H1 (cell line): ENCODE measurements at regions not wholly inside any gene's neighbourhood (a gene's known extent, or its start where the extent isn't known, plus 50 kb on each side); places are given as distances from the start of the nearest gene placed in this dataset.

Experiments used
- CTCF ChIA-PET: fragments of 300-600 bp; sonication (Branson Sonifier 250); formaldehyde crosslinking; loops from one replicate; lab custom pipeline; 2021; ENCODE audit not compliant: partially characterized antibody; lab: Charles Lee
- POLR2A ChIA-PET: fragments of 300-600 bp; sonication (Branson Sonifier 250); formaldehyde crosslinking; loops from one replicate; lab custom pipeline; 2021; ENCODE audit warnings: inconsistent platforms; ENCODE audit not compliant: partially characterized antibody; lab: Charles Lee
- DNase-seq, 2 experiments: peaks; one replicate each; pipeline versions ENCODE4 v3.0.0 to v3.0.0-alpha.2; 2010 to 2022; ENCODE audit warnings: low spot score in 2 of 2, low read depth in 1 of 2, mixed read lengths in 1 of 2
- FAIRE-seq: peaks from 2 replicates; lab custom pipeline; 2011; peaks lifted over from hg19 to GRCh38; lab: Jason Lieb, UNC
- H2AFZ ChIP-seq: 2 replicates; pipeline ENCODE4 v1.8.1; 2012; ENCODE audit warnings: low read length, inconsistent platforms
- H2AK5ac ChIP-seq: 2 replicates; pipeline ENCODE4 v1.6.1; 2013; ENCODE audit warnings: low read depth, low read length
- H2BK120ac ChIP-seq: replicated peaks from 2 replicates; pipeline ENCODE3; 2013; ENCODE audit warnings: low read depth, low read length, inconsistent platforms
- H2BK12ac ChIP-seq: 2 replicates; pipeline ENCODE4 v1.6.1; 2013; ENCODE audit warnings: low read depth, low read length
- H2BK15ac ChIP-seq: 2 replicates; pipeline ENCODE4 v1.6.1; 2013; ENCODE audit warnings: low read length
- H2BK20ac ChIP-seq: 2 replicates; pipeline ENCODE4 v1.6.1; 2013; ENCODE audit warnings: low read length
- H2BK5ac ChIP-seq: 2 replicates; pipeline ENCODE4 v1.6.1; 2013; ENCODE audit warnings: low read depth, low read length
- H3K14ac ChIP-seq: 2 replicates; pipeline ENCODE4 v1.6.1; 2013; ENCODE audit warnings: inconsistent platforms; ENCODE audit not compliant: insufficient read length
- H3K18ac ChIP-seq: 2 replicates; pipeline ENCODE4 v1.6.1; 2013; ENCODE audit warnings: low read length; ENCODE audit errors: extremely low read depth
- H3K23ac ChIP-seq: 2 replicates; pipeline ENCODE4 v1.6.1; 2013; ENCODE audit warnings: inconsistent platforms; ENCODE audit not compliant: insufficient read length
- H3K23me2 ChIP-seq: 2 replicates; pipeline ENCODE4 v1.6.1; 2013; ENCODE audit warnings: low read depth, low read length
- H3K27ac ChIP-seq: 2 replicates; pipeline ENCODE4 v1.6.1; 2011; ENCODE audit warnings: low read depth, low read length, inconsistent platforms
- H3K27me3 ChIP-seq, 4 experiments: replicated peaks in 1 of 4; 1 replicate in 1 of 4; 2 replicates in 3 of 4; pipeline versions ENCODE4 v1.6.1 to v1.8.1; 2011 to 2013; ENCODE audit warnings: low read length in 3 of 4, mild to moderate bottlenecking in 3 of 4, inconsistent platforms in 2 of 4, mixed read lengths in 2 of 4, moderate library complexity in 1 of 4; ENCODE audit not compliant: control insufficient read depth in 3 of 4, insufficient read depth in 3 of 4; ENCODE audit errors: extremely low read depth in 1 of 4
- H3K36me3 ChIP-seq, 4 experiments: 2 replicates each; pipeline versions ENCODE4 v1.6.1 to v1.8.1; 2011 to 2013; ENCODE audit warnings: mild to moderate bottlenecking in 4 of 4, low read length in 3 of 4, moderate library complexity in 2 of 4, control low read depth in 1 of 4, inconsistent platforms in 1 of 4; ENCODE audit not compliant: insufficient read depth in 4 of 4, control insufficient read depth in 2 of 4
- H3K4ac ChIP-seq: replicated peaks from 2 replicates; pipeline ENCODE3; 2013; ENCODE audit warnings: low read length, low read depth, mixed read lengths, inconsistent platforms; ENCODE audit not compliant: insufficient read length
- H3K4me1 ChIP-seq, 4 experiments: replicated peaks in 1 of 4; 1 replicate in 1 of 4; 2 replicates in 3 of 4; pipeline versions ENCODE4 v1.6.1 to v1.8.1; 2011 to 2013; ENCODE audit warnings: low read length in 3 of 4, inconsistent platforms in 2 of 4, mixed read lengths in 1 of 4; ENCODE audit not compliant: insufficient read depth in 4 of 4, control insufficient read depth in 3 of 4
- H3K4me2 ChIP-seq, 2 experiments: 2 replicates each; pipeline versions ENCODE4 v1.6.1 to v1.8.1; 2011 to 2013; ENCODE audit warnings: low read depth in 2 of 2, low read length in 2 of 2, control low read depth in 1 of 2, inconsistent platforms in 1 of 2, mild to moderate bottlenecking in 1 of 2; ENCODE audit not compliant: insufficient read depth in 1 of 2
- H3K4me3 ChIP-seq, 4 experiments: fragments of 200-600, 300-600 bp in 1 of 4; sonication (generic), shearing (Covaris generic), sonication (Bioruptor Twin) in 1 of 4; 2 replicates each; pipeline versions ENCODE4 v1.5.1 to v1.8.1; 2011 to 2016; ENCODE audit warnings: low read length in 4 of 4, low read depth in 3 of 4, control low read depth in 2 of 4, inconsistent platforms in 2 of 4, mild to moderate bottlenecking in 2 of 4, mixed read lengths in 1 of 4, moderate library complexity in 1 of 4; ENCODE audit not compliant: insufficient read depth in 2 of 4; ENCODE audit errors: extremely low read depth in 1 of 4
- H3K56ac ChIP-seq: replicated peaks from 2 replicates; pipeline ENCODE3; 2013; ENCODE audit warnings: low read depth, mild to moderate bottlenecking, mixed read lengths, low read length, inconsistent platforms; ENCODE audit not compliant: insufficient read length
- H3K79me1 ChIP-seq: 2 replicates; pipeline ENCODE4 v1.6.1; 2013; ENCODE audit warnings: low read depth, low read length, control low read depth
- H3K79me2 ChIP-seq, 2 experiments: 2 replicates each; pipeline versions ENCODE4 v1.6.1 to v1.8.1; 2012 to 2013; ENCODE audit warnings: low read length in 2 of 2, mild to moderate bottlenecking in 2 of 2, inconsistent platforms in 1 of 2; ENCODE audit not compliant: insufficient read depth in 2 of 2, control insufficient read depth in 1 of 2
- H3K9ac ChIP-seq, 4 experiments: replicated peaks in 1 of 4; 1 replicate in 1 of 4; 2 replicates in 3 of 4; pipeline versions ENCODE4 v1.6.1 to v1.8.1; 2011 to 2013; ENCODE audit warnings: low read depth in 3 of 4, low read length in 3 of 4, control low read depth in 2 of 4, mild to moderate bottlenecking in 2 of 4, moderate library complexity in 2 of 4, inconsistent platforms in 1 of 4; ENCODE audit errors: extremely low read depth in 1 of 4
- H3K9me3 ChIP-seq, 2 experiments: 2 replicates each; pipeline versions ENCODE4 v1.6.1 to v1.8.1; 2012 to 2013; ENCODE audit warnings: mild to moderate bottlenecking in 2 of 2, moderate library complexity in 2 of 2, control low read depth in 1 of 2, inconsistent platforms in 1 of 2, low read depth in 1 of 2, low read length in 1 of 2, mixed read lengths in 1 of 2; ENCODE audit not compliant: insufficient read depth in 2 of 2
- H4K20me1 ChIP-seq, 2 experiments: replicated peaks in 1 of 2; 2 replicates each; pipeline versions ENCODE3 to v1.8.1; 2011 to 2013; ENCODE audit warnings: inconsistent platforms in 2 of 2, low read length in 2 of 2, mild to moderate bottlenecking in 1 of 2; ENCODE audit not compliant: insufficient read depth in 2 of 2, control insufficient read depth in 1 of 2
- H4K5ac ChIP-seq: 2 replicates; pipeline ENCODE4 v1.6.1; 2013; ENCODE audit warnings: low read length, low read depth, mixed read lengths, inconsistent platforms; ENCODE audit not compliant: insufficient read length
- H4K8ac ChIP-seq: 2 replicates; pipeline ENCODE4 v1.8.0; 2013; ENCODE audit warnings: mild to moderate bottlenecking, moderate library complexity, low read length, inconsistent platforms; ENCODE audit not compliant: insufficient read depth; ENCODE audit errors: extremely low read depth
- H4K91ac ChIP-seq: replicated peaks from 2 replicates; pipeline ENCODE3; 2013; ENCODE audit warnings: low read length, mixed read lengths, inconsistent platforms; ENCODE audit not compliant: insufficient read length
- GABPA ChIP-seq: IDR thresholded peaks from 2 replicates; pipeline ENCODE4 v1.6.1; 2011; ENCODE audit warnings: mild to moderate bottlenecking, low read length, moderate library complexity, borderline replicate concordance; ENCODE audit not compliant: insufficient read depth
- JUN ChIP-seq: IDR thresholded peaks from 2 replicates; pipeline ENCODE4 v1.6.1; 2011; ENCODE audit warnings: low read depth, mild to moderate bottlenecking, improper control_type of control experiment, low read length
- POLR2AphosphoS5 ChIP-seq: IDR thresholded peaks from 2 replicates; pipeline ENCODE4 v1.6.1; 2011; ENCODE audit warnings: low read depth, low read length
- YY1 ChIP-seq: IDR thresholded peaks from 2 replicates; pipeline ENCODE4 v1.6.1; 2011; ENCODE audit warnings: low read depth, mild to moderate bottlenecking, low read length
- WGBS, 2 experiments: shearing (Covaris generic) in 1 of 2; methylation state at CpG; one replicate each; pipeline versions ENCODE4 v1.1.6 to v1.1.7; 2013 to 2015; ENCODE audit warnings: low lambda C conversion rate in 2 of 2, mixed read lengths in 2 of 2, inconsistent platforms in 1 of 2, low coverage in 1 of 2, missing lambda C conversion rate in 1 of 2; ENCODE audit not compliant: insufficient replicate concordance in 2 of 2, insufficient coverage in 1 of 2, insufficient read length in 1 of 2; ENCODE audit errors: extremely low coverage in 1 of 2, missing lambda C conversion rate in 1 of 2; 5-methylcytosine and 5-hydroxymethylcytosine counted together

GRCh38 chr2:150674283-150674682 is 186.8 kb upstream of the RND3 start:
- H4K8ac ChIP-seq = no peak overlapping the region
- H3K23ac ChIP-seq = no peak overlapping the region
- no peaks in the 10 kb centered on the region for H3K23me2 ChIP-seq
- H3K4me1 ChIP-seq = peaks cover 2 to 9% (median 4%) of the 10 kb centered on the region in 4 experiments; a peak in 4 of 7 replicates
- H3K79me2 ChIP-seq = no peaks in the 10 kb centered on the region
- H2AK5ac ChIP-seq = no peak overlapping the region
- no peak overlapping the region for H2BK20ac ChIP-seq
- no peak overlapping the region for H3K4me3 ChIP-seq
- no peak for FAIRE-seq
- H4K91ac ChIP-seq = no peak overlapping the region
- no peak overlapping the region for H2BK15ac ChIP-seq
- H3K36me3 ChIP-seq = no peaks in the 10 kb centered on the region
- no peak overlapping the region for H3K56ac ChIP-seq
- no peak overlapping the region for H3K18ac ChIP-seq
- H2BK120ac ChIP-seq = no peak overlapping the region
- H4K5ac ChIP-seq = no peak overlapping the region
- CTCF ChIA-PET = interaction anchor here (0.6 kb wide), 1 partner anchor 420 kb away, joined by 3 read pairs; no protein-coding TSS in a partner anchor
- H3K4ac ChIP-seq = no peak overlapping the region
- no peak overlapping the region for H2BK12ac ChIP-seq
- WGBS, 2 experiments = 93% methylated on average over 3 of the region's 3 CpGs; no CpG with 5 or more reads in 1 of the 2 experiments
- H3K79me1 ChIP-seq = no peaks in the 10 kb centered on the region
- H3K9ac ChIP-seq = no peak overlapping the region
- no peak overlapping the region for H2AFZ ChIP-seq
- no peaks in the 10 kb centered on the region for H4K20me1 ChIP-seq
- DNase-seq = no peak
- no peaks in the 10 kb centered on the region for H3K9me3 ChIP-seq
- TF ChIP-seq YY1 = no peak
- no peak for TF ChIP-seq POLR2AphosphoS5
- TF ChIP-seq GABPA = no peak
- no peak for TF ChIP-seq JUN
- no peak overlapping the region for H3K4me2 ChIP-seq
- no peak overlapping the region for H3K27ac ChIP-seq
- POLR2A ChIA-PET = no interaction called here
- no peak overlapping the region for H2BK5ac ChIP-seq
- no peaks in the 10 kb centered on the region for H3K27me3 ChIP-seq
- H3K14ac ChIP-seq = no peak overlapping the region
